ENCODE measurements at regions not wholly inside any gene's neighbourhood (a gene's known extent, or its start where the extent isn't known, plus 50 kb on each side); places are given as distances from the start of the nearest gene placed in this dataset.
A peak's percentile ranks its signal among the peaks of the same experiment; 100 is the strongest.

DNA sequence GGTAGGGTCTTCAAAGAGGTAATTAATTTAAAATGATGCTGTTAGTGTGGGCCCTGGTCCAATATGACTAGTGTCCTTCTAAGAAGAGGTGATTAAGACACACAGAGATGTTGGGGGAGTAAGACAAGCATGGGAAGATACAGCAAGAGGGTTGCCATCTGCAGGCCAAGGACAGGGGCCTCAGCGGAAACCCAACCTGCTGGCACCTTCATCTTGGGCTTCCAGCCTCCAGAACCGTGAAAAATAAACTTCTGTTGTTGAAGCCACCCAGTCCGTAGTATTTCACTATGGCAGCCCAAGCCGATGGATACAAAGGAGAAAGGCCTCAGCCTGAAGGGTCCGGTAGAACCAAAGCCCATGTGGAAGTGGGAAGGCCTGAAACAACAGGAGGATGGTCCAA lies 161.7 kb upstream of the UBE2E1 start:
- intact Hi-C loops (cut with DNase I): no loop called here
- DNase-seq: no peak

DNA sequence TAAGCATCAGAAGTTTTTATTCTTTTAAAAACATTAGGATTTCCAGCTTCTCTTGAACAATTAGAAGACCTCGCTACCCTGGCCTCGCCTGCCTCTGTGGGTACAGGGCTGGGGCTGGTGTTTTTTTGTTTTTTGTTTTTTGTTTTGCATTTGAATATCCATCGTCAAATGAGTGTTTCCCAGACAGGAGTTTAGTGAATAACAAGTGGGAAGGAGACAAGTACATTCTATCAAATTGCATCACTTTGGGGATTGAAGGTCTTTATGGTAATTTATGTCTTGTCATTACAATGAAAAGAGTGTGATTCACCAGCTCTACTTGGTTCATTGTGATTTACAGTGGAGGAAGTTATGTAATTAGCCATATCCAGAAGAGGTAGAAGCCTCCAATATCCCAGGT lies 161.1 kb upstream of the UBE2E1 start:
- intact Hi-C loops (cut with DNase I): no loop called here

DNA sequence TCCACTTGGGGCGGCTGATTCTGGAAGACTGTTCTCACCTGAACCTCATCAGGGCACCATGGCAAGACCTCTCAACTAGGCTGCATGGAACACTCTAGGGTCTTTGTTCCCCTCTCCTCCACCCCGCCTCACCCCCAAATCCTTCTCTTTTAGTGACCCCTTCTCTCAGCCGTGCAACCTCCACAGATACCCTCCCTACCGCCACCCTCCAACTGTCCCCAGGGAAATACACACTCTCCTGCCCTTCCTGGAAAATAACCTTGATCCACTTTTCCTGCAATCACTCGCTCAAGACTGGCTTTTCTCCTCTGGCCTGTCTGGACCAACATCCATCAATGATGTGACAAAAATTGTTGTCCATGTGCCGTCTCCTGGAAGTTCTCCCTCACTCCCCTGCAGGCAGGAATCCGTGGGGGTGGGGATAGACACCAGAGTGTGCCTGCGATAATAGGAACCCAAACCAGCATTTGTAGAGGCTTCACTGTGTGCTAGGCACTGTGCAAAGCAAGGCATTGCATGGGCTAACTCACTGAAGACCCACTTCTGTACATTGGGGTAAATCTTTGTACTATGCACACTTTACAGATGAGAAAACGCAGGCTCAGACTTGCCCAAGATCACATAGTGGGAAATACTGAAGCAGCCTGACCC lies 160.1 kb upstream of the UBE2E1 start:
- no peak for DNase-seq
- intact Hi-C loops (cut with DNase I): no loop called here

More for the DNA sequence above, 161.1 kb upstream of the UBE2E1 start:
- DNase-seq: no peak

DNA sequence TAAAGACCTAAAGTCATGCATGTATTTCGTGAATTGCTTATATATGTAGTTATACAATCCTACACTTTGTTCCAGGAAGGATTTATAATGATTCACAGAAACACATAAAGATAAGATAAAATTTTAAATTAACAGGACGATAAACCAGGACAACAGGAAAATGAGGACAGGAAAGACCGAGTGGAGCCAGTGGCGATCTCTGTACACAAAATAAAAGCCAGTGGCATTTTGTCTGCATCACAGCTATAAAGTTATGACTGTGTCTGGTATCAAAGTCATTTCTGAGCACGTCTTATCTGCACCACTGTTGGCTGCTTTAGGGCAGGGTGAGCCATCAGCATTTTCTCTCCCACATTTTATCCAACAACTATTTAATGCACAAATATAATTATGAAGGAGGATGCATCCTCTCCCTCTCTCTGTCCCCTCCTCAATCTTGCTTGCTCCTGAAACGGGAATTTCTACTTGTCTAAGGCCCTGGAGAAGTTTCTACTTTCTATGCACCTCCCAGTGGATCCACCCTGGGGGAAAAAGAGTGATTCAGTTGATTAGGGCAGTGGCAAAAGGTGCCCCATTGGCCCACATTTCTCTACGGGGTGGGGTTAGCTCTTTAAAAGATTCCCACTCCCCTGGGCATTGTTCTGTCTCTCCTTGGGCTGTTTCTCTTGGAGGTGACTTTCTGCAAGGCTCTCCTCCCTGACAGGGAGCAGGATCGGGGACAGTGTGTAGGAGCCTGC lies 159.4 kb upstream of the UBE2E1 start:
- intact Hi-C loops (cut with DNase I): no loop called here

DNA sequence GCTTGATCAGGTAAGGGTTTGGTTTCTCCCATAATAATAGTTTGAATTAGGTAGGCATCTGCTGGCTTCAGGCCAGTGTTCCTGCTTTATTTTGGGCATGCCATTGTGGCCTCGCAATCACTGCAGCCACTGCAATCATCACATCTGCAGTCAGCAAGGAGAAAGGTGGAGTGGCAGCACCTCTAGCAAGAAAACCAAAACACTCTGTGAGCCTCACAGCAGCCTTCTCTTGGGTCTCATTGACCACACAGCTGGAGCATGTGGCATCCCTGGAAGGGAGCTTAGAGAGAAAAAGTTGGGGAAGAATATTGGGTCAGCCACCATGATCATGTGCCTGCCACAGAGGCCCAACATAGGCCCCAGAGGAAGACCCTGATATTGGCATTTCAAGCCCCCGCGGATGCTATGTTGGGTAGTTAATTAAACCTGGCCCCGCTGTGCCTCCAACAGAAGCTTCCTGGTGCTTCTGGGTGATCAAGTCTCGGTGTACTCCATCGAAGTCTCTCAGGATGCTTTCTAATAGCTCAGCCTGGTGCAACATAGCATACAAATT lies 158.0 kb upstream of the UBE2E1 start:
- DNase-seq: no peak
- intact Hi-C loops (cut with DNase I): no loop called here

More for the DNA sequence above, 159.4 kb upstream of the UBE2E1 start:
- no peak for DNase-seq

DNA sequence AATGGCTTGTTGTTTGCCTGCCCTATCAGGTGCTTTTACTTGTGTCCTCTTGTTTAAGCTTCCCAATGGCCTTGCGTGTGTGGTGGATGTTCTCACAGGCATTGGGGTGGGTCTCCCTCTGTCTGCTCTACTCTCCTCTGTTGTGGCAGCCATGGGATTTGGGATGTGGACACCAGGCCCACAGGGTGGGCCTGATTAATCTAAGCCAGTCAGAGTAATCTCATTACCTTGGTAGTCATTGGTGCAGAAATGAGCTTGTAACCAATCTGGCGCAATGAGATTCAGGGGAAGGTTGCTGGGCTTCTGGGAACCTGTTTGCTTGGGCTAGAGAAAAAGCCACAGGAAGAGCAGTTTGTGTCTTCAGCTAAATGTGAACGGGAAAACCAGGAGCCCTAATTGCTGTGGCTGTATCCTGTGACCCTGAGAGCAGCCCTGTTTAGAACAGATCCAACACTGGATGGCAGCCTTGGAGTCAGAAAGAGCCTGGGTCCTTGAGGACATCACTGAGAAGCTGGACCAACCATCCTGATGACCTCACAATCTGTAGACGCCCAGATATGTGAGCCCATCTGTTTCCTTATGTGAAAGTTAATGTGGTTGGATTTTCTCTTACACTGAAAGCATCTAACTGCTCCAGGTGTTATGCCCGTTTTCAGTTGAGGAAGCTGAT lies 157.3 kb upstream of the UBE2E1 start:
- intact Hi-C loops (cut with DNase I): no loop called here
- peak in 1 of 42 donors; percentile 18 for DNase-seq

DNA sequence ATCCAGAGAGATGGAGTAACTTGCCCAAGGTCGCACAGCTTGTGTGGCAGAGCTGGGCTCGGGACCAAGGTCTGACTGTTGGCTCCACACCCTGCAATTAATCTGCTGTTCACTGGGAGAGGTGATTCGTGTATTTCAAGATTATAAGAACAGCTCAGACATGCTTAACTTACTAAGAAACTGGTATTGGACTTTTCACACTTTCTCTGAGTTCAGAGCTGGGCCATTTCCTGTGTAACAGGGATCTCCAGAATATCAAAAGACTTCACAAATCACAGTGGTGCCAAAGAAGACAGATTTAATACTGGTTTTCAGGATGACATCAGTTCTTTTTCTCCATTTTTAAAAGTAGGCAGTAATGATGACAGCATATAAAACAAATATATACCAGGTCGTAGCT lies 156.8 kb upstream of the UBE2E1 start:
- intact Hi-C loops (cut with DNase I): no loop called here
- DNase-seq: no peak

DNA sequence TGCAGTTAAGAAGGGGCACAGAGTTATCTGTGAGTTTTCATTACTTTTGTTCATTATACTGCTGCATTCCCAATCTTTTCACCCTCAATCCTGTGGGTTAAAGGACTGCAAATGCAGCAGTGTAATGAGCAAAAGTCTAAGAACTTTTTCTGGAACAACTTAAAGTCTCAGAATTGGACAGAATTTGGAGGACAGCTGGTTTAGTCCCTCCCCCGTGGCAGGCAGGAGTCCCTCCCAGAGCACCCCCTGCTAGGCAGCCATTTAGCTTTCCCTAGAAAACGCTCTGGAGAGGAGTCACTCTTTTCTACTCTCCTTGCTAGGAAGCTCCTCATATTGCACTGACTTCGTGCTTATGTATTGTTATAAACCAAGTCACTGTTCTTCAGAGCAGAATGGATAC lies 156.3 kb upstream of the UBE2E1 start:
- intact Hi-C loops (cut with DNase I): no loop called here
- DNase-seq: no peak

DNA sequence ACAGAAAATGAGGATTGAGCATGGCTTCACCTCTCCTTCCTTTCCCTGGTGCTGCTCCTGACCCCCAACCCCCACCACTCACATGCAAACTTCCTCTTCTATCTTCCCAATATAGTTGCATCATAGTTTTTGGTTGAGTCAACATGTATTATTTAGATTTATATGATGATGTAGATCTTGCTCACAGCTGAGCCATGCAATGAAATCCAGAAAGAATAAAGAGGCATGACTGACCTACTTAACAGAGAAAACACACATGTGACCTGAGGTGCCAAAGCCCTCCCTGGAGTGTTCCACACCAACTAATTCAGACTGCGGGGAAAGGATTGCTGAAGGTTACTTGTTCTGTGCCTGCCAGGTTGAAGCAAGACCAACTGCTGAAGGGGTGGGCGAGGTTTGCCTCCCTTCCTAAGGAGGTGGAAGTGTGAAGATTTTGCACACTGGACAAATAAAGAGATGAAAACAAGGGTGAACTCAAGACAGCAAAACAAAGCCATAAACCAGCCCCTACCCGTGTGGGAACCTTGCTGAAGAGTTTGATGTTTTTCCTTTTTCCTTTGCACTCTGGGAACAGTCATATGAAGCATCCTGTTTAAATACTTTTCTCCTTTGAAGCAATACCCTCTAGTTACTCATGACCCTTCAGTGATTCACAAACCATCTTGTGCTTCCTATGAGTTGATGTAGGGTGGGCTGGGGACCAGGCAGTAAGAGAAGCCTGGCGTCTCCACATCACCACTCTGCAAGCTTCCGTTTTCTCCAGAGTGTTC lies 155.2 kb upstream of the UBE2E1 start:
- intact Hi-C loops (cut with DNase I): no loop called here
- no peak for DNase-seq

DNA sequence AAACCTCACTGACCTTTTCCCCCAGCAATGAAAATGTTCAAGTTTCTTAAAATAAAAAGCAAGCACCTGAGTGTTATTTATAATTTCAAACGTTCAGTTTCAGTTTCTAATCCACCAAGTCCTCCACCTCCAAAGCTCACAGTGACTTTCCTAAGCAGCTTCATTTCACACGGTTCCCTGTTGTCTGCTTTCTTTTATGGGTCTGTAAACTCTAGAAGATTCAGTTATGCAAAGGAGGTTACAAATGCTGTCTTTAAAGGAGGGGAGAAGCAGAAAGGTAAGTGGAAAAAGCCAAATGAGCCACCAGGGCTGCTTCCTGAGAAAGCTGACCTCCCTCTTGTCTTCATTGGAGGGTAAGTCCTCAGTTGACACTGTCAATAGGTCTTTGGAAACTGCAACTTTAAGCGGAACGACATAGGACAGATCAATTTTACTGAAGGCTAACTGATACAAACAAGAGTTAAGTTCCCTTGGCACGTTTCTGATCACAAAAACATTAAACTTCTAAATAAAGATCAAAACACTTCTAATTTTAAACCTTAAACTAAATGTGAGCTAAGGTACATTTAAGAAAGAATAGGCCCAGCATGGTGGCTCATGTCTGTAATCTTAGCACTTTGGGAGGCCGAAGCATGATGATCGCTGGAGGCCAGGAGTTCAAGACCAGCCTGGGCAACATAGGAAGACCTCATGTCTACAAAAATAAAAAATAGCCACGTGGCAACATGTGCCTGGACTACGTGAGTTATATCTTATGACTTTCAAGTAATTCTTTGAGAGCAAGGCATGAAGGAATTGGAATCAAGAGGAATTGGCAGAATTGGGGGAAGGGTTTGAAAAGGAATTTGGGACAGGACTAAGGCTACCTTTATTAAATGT lies 151.9 kb upstream of the UBE2E1 start:
- DNase-seq: no peak
- intact Hi-C loops (cut with DNase I): no loop called here

DNA sequence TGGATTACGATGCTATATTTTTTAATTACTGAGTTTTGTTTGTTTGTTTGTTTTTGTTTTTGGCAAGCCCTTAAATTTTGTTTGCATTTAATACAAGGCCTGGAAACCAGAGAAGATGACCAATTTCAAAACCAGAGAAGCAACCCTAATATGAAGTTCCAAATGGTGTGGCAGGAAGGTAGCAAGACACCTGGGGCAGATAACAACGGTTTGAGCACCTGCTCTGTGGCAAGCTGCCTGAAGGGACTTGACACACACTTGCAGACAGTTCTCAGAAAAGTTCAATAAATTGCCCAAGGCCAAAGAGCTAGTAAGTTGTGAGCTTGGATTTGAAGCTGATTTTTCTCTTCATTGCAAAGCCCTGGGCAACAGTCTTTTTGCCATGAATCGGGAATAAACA lies 151.2 kb upstream of the UBE2E1 start:
- no peak for DNase-seq
- intact Hi-C loops (cut with DNase I): no loop called here

DNA sequence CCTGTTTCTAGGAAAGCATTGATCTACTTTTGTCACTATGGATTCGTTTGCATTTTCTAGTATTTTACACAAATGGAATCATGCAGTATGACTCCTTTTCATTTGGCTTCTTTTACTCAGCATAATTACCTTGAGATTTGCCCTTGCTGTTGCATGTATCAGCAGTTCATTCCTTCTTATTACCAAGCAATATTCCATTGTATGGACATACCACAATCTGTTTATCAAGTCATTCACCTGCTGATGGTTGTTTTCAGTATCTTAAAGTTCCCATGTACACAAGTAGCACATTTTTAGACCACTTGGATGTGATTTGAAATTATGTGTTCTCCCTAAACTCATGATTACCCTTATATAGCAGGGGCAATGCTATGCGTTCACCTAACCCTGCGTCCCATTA lies 150.0 kb upstream of the UBE2E1 start:
- intact Hi-C loops (cut with DNase I): no loop called here
- no peak for DNase-seq

DNA sequence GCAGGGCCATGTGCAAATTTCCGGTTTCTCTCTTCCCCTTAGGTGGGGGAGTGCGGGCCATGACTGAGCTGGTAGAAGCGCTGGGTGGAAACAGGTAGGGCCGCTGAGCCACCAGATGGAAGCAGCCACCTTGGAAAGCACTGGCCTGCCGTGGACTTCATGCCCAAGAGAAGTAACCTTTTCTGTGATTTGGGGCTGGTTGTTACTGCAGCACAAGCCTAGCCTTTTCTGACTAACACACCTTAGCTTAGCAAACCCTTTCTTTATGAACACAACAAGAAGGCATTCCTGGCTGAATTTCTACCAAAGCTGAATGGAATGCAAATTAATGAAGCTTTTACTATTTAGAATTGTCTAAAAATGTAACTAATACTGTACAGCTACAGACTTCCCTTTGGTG lies 149.6 kb upstream of the UBE2E1 start:
- no peak for DNase-seq
- intact Hi-C loops (cut with DNase I): no loop called here

DNA sequence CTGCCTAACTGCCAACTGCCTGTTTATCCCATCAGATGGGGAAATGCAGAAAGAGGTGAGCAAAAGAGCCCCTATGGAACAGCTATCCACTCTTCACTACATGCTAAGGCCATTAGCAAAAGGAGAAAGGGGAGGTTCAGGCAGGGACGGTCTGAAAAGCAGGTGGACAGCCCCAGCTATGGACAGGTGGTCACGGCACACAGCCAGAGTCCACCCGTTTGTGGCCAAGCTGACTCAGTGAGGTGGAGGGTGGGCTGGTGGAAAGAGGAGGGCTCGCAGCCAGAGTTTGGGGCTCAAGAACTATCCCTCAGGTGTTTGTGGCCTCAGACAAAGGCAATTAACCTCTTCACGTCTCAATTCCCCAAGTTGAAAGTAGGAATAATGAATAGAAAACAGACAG lies 148.9 kb upstream of the UBE2E1 start:
- intact Hi-C loops (cut with DNase I): no loop called here
- DNase-seq: no peak

DNA sequence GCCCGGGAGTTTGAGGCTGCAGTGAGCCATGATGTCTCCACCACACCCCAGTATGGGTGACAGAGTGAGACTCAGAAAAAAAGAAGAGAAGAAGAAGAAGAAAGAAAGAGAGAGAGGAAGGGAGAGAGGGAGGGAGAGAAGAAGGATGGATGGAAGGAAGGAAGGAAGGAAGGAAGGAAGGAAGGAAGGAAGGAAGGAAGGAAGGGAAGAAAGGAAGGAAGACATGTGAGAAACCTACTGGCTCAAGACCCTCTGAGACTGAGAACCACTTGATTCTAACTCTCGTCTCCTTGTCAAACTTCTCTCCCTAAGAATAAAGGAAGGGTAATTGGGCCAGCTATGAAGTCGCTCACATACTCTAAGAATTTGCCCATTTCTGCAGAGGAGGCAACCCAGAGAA lies 148.1 kb upstream of the UBE2E1 start:
- no peak for DNase-seq
- intact Hi-C loops (cut with DNase I): no loop called here

DNA sequence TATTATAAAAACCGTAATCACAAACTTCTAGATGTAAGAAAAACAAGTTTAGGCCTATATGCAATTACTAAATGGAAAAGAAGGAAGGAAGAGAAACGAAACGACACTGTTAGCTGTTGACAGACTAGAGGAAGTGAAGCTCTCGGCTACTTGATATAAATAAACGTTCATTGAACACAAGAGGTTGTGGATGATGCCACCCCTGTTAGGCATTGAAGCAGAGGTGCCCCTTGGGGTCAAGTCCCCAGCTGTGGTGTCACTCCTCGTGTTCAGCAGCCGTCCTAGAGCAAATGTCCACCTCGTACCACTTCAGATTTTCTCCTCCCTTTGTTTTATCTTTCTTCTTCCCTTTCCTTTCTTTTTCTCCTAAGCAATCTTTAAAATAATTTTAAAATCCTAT lies 146.5 kb upstream of the UBE2E1 start:
- intact Hi-C loops (cut with DNase I): no loop called here
- no peak for DNase-seq

DNA sequence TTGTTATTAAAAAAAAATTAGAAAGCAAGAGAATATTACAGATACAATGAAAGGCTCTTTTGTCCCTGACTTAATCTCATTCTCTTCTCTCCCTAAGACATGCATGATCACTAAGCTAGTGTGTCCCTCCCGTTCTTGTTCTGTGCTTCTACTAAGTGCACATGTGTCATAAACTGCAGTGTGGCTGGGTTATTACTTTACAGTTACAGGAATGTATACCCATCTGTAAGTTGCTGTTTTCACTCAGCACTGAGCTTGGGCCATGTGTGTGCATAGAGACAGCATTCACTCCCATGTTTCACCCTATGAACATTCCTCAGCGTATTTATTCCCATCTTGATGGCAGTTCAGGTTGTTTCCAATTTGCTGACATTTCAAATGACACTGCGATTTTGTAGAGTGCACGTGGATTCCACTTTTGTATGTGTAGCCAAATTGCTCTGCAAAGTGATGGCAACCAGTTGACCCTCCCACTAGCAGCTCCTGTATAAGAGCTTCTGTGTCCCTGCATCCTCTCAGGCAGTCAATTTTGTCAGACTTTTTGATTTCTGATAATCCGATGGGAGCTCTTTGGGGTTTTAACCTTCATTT lies 145.8 kb upstream of the UBE2E1 start:
- intact Hi-C loops (cut with DNase I): no loop called here
- no peak for DNase-seq

DNA sequence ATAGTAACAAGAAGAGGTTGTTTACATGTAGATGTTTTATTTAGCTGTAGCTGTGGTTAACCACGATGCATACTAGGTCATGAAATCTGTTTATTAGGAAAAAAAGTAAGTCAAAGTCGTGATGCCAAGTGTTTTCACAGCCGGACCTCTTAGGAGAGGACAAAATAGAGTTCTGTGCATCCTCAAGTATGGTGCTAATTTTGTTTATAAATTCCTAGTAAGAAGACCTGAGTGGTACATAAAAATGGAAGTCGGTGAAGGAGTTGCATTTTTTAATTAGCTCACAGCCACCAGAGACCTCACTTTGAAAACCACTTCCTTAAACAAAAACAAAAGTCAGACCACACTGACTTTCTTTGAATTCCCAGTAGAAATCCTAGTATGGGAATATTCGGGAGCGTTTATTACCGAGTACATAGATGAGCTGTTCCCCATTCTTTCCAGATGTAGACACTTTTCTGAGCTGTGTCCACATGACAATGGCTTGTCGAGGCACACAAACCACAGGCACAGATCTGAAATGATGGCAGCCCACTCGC lies 143.6 kb upstream of the UBE2E1 start:
- DNase-seq: no peak
- intact Hi-C loops (cut with DNase I): no loop called here
